HG03159 (cell line): ENCODE measurements at regions not wholly inside any gene's neighbourhood (a gene's known extent, or its start where the extent isn't known, plus 50 kb on each side); places are given as distances from the start of the nearest gene placed in this dataset.

Experiments
- ATAC-seq: cut with Tn5 transposase; IDR thresholded peaks from one replicate; pipeline ENCODE4 v1.9.1; 2021; ENCODE audit warnings: mild to moderate bottlenecking, moderate library complexity; ENCODE audit not compliant: unreplicated experiment

DNA sequence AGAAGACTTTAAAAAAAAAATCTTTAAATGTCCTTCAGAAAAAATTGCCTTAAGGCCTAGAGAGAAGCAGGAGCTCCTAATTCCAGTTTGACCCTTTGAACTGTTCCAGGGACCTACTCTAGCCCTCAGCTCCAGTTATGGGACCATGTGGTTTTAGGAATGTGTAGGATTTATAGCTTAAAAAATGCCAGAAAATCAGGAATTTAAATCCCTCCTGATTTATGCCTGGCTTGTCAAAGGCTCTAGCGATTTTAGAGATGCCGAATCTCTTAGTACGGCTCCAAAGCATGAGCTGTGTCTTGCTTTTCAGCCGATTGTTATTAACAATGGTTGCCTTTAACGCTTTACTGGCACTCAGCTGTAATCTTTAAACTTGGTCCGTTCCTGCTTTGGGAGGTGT lies 130.6 kb upstream of the NPVF start:
- no peak for ATAC-seq

DNA sequence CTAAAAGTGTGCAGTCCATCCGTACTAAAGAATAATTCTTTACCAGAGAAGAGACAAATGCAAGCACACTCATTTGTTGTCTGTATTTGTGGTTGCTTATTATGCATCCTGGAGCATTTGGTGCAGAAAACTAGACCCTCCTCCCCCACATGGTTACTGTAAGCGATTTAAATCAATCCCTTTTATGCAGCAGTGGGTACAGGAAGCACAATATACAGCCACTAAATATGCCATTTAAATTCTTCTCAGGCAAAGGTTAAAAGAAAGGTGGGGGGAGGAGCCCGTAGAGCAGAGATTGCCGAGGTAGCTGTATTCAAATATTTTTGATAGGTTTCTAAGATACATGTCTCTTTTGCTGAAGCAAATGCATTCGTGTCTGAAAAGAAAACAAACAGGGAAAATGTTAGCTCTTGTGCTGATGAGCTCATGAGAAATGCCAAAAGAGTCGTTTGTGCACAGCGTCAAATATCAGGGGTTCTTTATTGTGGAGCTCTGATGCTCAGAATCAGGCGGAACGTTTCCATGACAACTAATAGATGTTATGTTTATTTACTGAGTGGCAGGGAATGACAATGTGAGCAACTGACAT lies 131.3 kb upstream of the NPVF start:
- no peak for ATAC-seq

DNA sequence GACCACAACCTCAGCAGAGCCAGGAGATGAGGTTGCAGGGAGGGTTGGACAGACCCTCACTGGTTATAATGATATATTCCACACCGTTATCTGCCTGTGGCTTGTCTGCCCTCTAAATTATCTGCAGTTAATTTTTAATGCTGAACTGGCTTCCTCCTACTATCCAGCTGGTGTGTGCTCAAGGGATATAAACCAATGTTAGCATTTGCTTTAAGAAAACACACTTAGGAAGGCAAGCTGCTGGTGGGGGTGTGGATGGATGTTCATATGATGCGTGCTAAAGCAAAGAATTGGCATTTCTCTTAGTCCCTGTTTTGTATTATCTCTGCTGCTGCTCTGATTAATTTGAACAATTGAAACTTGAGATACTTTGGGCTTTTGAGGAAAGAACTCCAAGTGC lies 132.2 kb upstream of the NPVF start:
- no peak for ATAC-seq

DNA sequence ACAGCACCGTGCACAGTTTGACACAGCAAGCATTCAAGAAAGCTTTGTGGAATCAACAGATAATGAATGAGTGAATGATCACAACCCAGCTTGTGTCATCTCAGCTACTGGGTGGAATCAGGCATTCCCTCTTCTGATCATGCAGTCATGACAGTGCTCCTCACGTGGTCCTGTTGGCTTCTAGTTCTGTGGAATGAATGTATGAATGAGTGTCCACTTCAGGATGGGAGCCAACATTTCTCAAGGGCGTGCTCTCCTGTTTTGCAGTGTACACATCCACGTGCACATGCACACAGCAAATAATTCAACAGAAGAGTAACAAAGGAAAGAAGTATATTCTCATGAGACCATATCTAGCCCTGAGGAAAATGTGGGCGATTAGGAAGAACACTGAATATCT lies 133.1 kb upstream of the NPVF start:
- no peak for ATAC-seq

DNA sequence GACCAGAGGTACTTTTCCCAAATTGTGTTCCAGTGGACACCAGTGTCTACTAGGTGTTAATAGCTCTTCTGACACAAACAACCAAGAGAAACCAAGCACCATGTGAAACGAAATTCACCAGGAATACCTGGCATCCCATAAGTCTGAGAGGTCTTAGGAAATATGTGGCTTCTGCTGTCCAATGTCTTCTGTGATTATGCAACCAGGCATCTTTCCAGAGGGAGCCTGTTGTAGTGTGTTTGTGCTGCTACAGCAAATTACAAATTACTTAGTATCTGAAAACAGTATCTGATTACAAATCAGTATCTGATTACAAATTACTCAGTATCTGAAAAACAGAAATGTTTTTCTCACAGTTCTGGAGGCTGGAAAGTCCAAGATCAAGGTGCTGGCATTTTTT lies 133.6 kb upstream of the NPVF start:
- ATAC-seq, result no peak

DNA sequence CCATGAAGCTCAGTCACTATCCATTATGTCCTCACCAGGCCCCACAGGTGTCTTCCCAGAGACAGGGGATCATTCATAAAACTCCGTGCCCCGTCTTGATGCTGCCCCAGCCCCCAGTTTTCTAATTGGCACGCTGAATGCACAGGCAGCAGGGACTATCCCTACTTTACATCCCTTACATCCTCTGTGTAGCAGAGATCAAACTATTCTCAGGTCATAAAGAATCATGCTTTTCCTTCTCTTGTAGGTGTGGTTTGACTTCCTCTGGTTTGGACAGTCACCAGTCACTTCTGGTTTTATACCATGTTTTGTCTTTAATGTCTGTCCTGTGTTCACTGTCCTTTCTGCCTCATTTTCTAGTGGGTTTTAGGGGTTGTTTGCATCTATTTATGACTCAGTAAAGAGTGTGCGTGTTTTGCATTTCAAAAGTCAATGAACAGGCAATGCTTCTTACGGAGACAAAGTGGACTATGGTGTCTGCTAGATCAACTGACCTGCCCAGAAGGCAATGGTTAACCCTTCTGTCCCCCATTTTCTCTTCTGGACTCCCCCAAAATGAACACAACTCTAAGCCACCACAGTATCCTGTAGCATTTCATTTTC lies 140.4 kb upstream of the NPVF start:
- ATAC-seq, result no peak

DNA sequence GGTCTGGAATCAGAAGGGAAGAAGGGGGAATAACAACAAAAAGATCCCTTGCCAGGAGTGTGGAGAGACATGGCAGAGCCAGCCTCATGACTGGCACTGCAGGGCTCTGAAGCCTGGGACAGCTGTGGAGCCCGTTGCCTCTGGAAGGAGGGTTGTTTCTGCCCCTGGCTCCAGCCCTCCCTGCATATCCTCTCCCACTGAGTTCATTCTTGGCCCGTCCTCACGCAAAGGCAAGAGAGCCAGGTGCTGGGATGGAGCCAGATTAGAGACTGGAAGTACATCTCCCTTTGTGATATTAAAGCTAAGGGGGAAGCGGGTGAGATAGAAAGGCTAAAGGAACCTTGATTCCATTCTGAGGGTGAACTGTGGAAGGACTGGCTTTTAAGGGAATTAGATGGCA lies 141.5 kb upstream of the NPVF start:
- ATAC-seq, result no peak

DNA sequence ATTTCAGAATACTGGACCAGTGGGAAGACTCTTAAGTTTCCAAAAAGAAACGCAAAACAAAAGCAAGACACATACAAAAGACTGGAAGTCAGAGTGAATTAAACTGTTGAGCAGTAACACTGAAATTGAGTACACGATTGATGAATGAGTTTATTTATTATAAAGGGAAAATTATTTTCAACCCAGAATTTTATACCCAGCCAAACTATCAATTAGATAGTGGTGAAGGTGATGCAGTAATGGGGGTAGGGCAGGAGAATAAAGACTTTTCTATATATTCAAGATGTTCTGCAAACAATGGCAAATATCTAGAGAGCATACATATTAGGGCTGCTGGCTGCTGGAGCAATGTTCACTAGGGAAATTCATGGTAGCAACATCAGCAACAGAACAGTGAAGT lies 143.7 kb upstream of the NPVF start:
- ATAC-seq, result no peak

DNA sequence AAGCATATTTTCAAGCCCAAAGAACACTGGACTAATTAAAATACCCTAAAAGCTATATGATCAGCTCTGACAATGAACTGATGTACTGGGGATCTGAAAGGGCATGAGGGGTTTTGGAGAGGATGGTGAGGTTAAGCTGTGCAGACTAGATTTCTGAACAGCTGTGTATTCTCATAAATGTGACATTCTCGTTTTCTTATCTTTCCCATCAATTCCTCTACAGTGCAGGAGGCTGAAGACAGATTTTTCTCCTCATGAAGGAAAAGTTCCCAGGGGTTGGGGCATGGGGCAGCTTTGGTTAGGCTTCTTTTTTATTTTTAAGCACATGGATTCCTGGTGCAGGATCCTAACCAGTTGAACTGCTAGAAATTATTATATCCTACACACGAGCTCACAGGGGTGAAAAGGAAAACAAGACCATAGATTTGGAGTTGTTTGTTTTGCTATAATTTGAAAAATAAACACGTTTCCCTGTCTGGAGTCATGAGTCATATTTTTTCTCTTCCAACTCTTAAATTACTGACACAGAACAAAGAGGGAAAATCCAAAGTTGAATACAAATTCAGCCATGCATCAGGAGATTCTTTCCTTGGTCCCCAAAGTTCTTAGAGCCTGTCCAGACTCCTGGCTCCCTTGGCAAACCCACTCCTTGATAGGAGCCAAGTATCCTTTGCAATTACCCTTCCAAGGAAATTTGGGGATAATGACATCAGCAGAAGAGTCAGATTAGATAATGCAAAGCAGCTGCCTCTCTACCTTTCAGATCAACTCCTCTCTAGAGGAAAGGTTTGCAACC lies 147.7 kb upstream of the NPVF start:
- ATAC-seq, result no peak

DNA sequence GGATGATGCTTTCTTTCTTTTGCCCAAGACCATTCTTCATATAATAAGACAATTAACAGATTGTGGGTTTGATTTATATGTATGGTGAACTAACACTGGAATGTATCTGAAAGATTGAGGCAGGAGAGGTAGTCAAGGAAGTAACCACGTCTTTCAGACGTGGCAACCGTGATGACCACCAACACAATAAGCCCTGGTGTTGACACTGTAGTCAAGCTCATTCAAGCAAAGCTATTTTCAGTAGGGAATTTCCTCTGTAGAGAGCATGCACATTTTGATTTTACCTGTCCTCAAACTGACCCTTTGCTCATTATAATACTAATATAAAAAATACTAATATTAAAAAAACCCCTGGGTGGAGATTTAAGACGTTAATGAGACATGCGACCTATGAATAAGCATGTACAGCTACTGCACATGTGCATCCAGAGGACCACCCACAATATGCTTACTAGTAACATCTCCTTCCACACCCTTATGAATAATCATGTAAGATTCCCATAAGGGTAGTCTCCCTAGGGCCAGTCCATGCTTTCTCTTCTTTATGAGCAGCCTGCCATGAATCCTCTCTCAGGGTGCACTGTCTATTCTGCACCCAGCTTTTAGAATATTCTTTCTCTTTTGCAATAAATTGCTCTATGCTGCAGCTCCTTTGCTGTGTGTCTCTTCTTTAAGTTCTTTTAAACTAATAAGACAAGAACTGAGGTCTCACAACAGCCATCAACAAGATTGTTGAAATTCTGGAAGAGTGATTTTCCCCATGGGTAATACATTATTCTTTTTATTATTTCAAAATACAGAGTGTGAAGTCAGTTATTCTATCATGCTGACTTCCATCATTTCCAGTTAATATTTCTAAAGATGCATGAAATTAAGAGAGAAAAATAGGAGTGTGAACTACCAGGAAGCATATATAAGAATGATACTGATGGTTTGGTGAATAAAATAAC lies 151.3 kb upstream of the NPVF start:
- no peak for ATAC-seq

DNA sequence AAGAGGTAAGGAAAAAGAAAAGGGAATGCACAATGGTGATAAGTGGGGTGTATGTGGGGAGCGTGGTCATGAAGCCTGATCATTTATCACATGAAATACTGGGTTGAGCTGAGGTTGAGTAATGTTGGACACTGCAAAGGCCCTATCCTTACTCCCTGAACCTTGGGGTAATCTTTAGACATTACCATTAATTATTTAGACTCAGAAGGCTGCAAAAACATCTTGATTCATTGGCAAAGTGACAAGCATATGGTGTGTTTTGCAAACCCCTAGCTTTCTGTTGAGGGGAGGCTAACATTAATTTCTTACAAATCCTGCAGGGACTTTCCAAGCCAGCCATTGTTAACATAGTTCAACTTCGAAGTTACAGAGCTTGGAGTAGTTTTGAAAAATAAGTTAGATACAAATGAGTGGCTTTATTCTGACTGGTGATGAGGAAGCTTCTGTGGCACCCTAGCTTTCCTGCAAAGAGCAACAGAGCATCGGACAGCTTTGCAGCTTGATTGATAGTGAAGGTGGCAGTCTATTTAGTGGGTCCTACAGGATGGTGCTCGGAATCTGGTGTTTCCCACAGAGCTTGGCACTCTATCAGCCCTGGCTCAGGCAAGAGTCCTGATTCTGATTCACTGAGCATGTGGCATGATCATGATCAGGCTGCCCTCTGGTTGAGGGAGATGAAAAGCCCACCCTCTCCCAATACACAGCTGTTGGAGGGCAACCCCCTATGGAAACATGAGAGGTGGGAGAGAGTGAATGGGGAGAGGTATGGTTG lies 153.7 kb upstream of the NPVF start:
- ATAC-seq, result no peak

DNA sequence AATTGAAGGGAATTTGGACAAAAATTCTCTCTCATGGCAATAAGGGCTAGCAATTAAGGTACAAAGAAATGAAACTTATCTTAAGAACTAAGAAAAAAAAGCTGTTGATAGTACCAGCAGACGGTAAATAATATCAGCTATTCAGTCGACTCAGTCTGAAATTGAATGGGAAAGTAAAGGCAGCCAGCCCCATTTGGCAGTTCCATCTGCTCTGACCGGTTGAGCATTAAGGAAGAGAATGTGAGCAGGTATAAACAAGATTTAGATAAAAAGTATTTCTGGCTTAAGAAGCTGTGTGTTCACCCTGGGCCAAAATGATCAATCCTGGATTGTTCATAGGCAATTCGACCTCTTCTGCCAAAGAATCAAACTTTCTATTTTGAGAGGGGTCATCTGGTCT lies 154.6 kb upstream of the NPVF start:
- no peak for ATAC-seq

DNA sequence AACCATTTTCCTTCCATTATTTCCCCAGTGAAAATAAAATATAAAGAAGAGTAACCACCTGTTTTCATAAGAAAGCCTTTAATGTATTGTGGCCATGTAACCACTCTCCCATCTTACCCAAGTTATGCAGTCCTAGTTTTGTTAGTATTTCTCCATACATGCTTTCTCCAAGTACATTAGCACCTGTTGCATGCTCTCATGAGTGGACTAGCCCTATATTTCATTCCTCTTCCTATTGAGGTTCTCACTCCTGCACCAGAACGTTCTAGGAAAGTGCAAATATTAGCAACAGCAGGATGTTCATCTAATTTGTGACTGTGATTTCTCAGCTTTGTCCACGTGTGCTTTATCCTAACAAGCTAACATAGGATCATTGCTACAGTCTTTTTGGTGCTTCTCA lies 155.1 kb upstream of the NPVF start:
- ATAC-seq, result no peak

DNA sequence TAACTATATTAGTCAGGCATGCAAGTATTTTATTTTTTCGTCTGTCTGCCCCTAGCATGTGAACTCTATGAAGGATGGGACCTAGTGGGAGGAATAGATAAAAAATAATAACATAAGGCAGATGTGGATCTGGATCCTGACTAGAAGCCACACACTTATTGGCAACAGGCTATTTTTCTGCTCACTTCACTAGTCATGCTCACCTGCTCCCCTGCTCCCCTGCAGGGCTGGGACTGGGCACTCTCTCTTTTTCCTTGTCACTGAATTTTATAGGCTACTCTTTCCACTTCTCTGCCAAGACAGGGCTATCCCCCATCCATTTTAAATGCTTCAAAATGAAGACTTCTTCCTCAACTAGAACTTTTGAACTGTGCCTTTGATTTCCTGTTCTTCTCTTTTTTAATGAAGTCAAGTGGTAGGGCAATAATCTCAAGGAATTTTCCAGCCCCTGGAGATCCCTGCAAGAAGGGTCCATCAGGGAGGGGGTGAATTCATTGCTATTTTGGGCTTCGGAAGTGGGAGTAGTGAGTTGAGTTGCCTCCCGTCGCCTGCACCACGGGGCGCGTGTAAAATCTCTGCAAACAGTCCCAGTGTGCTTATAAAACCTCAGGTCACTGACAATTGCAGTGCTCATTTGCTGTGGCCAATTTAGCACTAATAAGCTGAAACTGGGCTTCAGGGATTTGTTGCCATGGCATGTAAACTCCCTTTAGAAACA lies 156.7 kb upstream of the NPVF start:
- ATAC-seq, result no peak

DNA sequence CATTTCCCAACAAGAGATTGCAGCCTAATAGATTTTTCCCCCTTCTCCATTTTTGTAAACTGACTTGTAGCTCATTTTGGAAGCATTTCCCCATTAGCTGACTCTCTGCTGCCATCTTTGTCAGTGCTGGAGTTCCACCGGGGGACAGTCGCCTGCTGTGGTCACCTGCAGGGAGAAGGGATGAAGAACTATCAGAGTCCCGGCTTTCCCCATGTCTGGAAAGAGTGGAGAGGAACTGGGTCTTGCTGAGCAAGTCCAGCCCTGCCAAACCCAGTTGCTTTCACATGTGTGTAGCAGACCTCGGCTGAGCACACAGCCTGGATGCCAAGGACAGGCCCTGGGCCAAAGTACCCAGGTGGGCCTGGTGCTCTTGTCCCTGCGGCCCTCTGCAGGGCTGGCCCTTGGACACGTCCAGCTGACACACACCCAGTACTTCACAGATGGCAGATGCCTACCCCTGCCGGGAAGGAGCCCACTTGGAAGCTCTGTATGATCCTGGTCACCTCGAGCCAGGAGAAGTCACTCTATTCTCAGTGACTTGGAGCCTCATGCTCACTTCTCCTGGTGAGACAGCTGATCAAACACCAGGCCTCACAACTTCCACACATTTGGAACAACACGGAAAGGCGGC lies 157.3 kb upstream of the NPVF start:
- no peak for ATAC-seq

DNA sequence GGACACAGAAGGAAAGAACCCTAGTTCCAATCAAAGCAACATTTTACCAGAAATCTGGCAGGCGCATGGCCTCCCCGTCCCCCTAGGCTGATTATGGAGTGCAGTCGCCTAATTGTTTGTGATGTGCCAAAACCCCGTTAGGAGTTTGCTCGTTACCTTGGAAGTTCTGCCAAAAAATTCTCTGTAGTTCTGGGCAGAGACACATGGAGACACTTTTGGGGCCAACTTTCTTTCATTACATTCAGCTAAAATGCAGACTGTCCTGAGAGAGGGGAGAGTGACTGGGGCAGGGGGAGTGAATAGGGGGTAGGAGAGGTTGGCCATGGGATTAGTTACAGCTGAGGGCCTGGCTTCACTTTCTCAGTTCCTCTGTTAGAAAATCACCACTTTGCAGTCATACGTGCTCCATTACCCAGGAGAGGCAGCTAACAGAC lies 158.0 kb upstream of the NPVF start:
- no peak for ATAC-seq

DNA sequence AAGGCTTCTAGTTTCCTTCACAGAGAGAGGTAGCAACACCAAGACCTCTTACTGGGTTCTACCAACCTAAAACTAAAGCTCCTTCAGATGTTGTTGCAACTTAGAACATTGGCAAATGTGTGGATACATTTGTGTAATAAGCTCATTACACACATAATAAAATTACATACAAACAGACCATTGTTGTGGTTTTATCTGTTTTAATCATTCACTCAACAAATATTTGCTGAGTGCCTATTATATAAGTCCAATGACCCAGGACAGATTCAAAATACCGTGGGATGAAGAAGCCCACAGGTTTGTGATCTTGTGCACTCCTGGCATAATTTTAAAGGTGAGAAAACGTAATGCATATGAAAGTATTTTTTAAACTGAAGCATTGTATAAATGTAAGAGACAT lies 160.4 kb upstream of the NPVF start:
- no peak for ATAC-seq

DNA sequence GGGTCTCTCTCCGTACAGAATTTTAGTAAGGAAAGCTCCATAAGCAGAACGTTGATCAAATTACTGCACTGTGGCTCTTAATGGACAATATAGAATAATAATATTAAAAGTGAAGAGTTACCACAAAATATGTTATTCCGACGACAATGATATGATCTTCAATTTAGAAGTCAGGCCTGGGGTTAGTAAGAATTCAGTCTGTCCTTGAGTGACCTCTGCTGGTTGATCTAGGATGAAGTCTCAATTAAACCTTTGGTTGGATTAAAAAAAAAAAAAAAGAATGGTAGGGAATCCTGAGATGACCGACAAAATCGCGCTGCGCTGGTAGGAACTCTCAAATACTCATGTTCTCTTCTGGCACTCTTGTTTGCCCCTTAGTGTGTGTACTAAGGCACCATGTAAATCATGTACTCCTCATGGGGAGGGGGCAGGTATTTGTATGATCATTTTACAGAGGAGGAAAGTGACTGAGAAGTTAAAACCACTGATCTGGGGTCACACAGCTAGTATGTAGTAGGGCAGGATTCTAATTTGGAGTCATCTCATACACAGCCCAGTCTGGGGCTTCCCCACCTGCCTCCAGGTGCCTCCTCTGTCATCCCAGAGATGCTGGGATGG lies 161.3 kb upstream of the NPVF start:
- ATAC-seq, result no peak

DNA sequence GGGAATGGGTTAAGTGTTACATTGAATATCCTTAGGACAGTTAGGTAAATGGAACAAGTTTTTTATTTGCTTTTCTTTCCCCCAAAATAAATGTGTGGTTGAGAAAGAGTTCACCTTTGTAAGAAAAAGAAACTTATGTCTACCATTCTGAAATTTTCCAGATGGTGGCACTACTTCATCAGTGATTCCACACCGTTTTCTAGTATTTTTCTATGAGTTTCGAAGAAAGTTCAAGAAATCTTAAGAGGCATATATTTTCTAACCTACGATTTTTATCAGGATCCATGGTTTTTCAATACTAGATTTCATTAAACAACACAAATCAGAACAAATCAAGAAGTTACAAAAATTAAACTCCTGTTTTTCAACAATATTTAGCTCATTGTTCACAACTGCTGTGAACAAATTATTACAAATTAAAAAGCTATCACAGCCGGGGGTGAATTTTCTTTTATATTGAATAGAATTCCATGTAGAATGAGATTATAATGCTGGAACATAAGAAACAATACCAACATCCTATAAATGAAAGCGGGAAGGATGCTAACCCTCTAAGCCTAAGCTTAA lies 163.1 kb upstream of the NPVF start:
- no peak for ATAC-seq
